Eye (tissue), 1 donor: ENCODE measurements at regions not wholly inside any gene's neighbourhood (a gene's known extent, or its start where the extent isn't known, plus 50 kb on each side); places are given as distances from the start of the nearest gene placed in this dataset.
A peak's percentile ranks its signal among the peaks of the same experiment; 100 is the strongest.
"Not testable (repeated sequence)": the region's sequence is repeated elsewhere in the genome, so short reads cannot be mapped to it uniquely, and the experiment has no call there.

ENCODE experiments used
- DNase-seq: peaks from one replicate; pipeline ENCODE4 v3.0.0-alpha.2; 2015

DNA sequence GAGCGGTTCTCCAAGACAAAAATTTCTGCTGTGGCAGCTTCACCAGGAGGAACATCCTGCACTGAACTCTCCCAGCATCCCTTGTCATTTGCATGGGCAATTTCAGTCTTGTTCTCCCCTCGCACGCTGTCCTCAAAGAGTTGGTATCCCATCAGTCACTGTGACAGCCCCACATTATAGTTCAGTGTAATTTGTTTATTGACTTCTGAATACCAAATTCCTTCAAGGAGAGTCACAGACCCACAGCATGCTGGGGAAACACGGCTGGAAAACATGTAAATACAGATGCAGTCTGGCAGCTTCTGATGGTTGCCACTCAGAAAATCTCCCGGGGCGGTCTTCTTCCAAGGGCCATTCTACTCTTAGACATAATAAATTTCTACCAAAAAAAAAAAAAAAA is 151.0 kb upstream of the NEBL start:
- DNase-seq = no peak

DNA sequence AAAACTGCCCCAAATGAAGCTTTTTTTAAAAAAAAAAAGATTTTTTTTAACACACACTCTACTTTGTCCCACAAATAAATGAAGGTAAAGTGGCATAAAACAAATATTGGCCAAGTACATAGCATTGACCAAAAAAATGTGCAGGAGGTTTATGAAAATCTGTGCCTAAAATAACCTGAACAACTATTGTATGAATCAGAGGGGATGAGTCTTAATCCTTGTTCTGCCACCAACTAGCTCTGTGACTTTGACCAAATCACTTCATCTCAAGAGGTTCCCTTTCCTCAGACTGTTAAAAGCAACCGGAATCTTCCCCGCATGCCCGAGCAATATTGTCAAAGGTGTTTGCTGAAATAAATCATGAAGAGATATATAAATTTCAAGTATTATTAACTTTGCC is 150.4 kb upstream of the NEBL start:
- no peak for DNase-seq

DNA sequence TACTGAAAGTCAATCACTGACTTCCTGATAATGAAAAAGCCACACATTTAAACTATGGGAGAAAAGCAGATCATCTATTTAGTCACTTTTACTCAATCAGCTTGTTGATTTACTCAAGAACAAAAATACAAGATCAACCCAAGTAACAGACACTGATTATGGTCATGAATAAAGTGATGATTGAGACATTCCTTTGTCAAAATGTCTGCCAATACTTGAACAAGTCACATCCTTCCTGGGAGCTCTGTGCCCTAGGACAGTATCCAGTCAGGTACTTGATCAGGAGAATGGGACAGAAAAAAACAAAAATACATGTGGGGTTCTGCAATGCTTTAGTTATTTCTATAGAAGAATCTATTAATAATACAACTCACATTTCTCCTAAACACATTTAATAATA is 150.0 kb upstream of the NEBL start:
- DNase-seq = no peak

DNA sequence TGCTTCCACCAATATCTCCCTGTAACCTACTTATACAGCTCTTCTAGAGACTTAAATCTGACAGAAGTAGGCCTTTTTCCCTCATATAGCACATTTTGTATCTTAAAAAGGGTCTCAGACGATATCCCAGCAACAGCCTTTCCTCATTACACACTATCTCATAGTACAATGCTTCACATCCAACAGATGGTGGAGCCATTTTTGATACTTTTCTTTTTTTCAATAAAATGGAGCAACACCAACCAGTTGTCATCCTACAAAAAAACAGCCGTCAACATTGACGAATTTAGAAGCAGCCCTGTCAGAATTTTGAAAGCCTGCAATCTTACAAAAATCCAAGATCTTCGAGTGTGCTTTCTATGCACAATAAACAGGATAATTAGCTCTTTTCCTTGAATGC is 145.9 kb upstream of the NEBL start:
- no peak for DNase-seq

DNA sequence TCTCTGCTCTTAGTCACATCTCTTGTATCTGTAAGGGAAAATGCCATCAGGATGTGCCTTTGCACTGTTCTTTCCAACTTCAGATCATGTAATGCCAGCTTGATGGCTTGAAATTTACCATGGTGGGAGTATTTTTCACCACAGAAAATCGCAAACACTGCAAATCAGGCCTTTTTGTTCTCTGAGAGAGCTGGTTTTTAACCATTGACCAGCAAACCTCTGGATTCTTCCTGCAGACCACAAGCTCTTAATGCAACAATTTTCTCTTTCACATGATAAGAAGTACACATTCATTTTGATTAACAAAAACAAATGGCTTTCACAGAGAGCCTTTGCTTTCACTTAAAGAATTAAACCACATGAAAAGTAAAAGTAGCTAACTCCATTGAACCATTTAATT is 145.4 kb upstream of the NEBL start:
- no peak for DNase-seq

DNA sequence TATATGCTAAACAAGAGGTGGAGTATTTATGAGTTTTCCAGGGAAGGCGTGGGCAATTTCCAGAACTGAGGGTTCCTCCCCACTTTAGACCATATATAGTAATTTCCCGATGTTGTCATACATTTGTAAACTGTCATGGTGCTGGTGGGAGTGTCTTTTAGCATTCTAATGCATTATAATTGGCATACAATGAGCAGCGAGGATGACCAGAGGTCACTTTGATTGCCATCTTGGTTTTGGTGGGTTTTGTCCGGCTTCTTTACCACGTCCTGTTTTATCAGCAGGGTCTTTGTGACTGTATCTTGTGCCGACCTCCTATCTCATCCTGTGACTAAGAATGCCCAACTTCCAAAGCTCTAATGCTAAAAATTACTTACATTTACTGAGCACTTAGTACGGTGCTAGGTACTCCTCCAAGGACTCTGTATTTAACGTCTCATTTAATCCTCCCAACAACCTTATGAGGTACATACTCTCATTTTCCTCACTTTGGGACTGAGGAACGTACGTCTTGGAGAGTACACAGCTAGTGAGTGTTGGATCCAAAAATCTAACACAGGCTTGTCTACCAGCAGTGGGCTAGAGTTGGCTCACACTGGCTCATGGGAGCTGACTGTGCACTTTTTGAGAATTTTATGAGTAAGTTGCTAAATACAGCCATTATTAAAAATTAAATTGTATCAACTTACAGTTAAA is 144.8 kb upstream of the NEBL start:
- DNase-seq = no peak

DNA sequence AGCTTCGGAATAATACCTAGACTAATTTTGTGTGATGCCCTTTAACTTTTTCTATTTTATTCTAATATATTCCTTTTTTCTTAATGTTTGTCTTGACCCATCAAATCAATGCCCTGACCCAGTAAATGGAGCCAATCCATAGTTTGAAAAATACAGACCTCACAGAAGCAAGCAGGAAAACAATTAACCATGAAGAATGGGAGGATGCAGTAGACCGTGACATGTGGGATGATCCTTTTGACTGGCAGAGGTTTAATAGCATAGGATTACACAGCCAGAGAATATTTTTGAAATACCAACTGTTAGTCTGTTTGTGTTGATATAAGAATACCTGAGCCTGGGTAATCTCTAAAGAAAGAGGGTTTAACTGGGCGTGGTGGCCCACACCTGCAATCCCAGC is 142.6 kb upstream of the NEBL start:
- DNase-seq = peak; percentile 57

DNA sequence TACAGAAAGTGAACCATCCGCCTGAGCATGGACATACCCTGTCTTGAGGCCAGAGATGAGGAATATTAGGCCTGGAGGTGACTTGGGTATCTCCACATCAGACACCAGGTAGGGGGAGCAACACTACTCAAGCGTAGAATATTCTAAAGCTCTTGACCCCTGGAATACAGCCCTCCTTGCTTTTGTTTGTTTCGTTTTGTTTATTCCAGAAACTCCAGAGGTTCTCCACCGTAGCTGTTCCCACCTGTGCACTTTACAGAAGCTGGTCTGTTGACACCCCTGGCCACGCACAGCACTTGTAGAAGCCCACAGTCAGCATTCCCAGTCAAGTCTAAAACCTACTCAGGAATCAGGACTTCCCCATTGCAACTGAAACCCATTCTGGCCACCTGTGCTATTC is 139.6 kb upstream of the NEBL start:
- no peak for DNase-seq

DNA sequence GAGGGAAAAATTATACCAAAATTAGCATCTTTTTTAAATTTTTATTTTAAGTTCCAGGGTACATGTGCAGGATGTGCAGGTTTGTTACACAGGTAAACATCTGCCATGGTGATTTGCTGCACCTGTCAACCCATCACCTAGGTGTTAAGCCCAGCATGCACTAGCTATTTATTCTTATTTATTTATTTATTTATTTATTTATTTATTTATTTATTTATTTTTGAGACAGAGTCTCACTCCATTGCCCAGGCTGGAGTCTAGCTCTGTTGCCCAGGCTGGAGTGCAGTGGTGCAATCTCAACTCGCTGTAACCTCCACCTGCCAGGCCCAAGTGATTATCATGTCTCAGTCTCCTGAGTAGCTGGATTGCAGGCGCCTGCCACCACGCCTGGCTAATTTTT is 137.7 kb upstream of the NEBL start:
- DNase-seq = not testable (repeated sequence)

DNA sequence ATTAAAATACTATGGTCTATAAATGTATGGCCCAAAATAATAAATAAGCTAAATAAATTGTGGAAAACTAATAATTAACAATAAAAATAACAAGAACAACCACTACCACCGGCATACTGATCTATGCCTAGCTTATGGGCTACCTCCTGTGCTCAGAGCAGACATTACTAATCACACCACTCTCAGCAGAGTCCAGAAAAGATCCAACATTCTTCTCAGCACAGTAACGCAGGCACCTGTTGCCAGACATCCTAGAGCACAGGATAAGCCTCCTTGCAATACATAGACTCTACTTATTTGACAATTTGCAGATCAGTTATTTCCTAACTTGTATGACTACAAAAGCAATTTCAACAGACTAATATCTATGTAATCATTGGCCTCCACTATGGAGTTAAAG is 137.1 kb upstream of the NEBL start:
- no peak for DNase-seq

DNA sequence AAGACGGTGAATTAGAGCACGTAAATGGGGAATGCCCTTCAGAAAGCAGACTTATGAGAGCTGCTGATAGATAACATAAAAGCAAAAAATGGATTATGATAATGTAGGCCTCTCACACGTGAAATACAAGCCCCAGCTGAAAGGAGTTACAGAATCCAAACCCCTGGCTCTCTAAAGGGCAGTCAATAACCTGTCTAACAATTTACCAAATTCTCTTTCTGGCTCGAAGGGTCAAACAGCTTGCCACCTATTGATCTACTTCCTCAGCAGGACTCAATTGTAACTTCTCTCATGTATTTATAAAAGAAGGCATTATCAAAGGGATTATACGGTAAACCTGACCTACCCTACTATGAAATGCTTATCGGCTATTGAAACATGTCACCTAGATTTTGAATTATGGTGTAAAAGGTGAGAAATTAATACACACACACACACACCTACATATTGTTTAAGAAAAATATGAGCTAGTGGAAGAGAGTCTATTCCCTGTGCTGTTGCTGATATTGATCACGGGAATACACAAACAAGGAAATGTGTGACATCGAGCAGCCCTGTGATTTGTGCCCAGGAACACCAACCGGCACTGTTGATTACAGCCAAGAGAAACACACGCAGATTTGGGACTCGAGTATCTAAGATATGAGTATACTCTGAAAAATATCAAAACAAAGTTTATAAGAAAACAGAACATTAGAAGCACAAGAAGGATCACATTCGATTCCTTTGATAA is 135.6 kb upstream of the NEBL start:
- DNase-seq = no peak

DNA sequence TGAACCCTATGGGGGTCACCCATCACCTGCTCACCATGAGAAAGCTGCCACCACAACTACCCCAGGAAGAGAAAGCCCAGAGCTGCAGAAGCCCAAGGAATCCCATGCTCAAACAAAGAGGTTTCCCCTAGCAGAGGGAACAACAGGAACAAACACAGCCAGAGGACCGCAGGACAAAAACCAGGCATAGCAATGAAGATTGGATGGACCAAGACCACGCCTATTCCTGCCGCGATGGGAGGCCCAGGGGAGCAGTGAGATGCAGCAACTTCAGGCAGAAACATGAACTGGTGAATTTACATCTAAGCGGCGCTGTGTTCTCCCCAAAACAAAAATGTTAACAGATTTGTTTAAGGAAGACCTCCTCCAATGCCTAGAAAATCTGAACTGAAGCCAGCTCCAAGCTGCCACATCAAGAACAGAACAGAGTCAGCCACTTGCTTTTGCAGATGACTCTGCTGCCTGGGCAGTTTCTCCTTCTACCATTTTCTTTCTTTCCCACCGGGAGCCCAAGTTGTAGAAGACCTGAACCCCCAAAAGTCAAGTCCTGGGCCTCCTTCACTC is 134.2 kb upstream of the NEBL start:
- no peak for DNase-seq

DNA sequence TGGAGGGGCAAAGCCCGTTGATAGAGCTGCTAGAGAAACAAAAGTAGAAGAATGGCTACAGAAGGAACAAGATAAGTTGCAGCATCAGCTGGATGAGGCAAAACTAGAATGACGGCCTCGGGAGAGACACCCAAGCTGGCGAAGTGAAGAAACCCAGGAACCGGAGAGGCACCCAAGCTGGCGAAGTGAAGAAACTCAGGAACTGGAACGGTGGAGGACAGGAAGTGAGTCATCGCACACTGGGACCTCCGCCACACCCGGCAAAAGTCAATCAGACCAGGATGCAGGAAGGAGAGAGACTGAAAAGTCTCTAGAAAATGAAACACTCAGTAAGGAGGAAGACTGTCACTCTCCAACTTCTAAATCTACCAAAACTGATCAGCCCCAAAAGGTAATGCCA is 133.0 kb upstream of the NEBL start:
- DNase-seq = no peak

DNA sequence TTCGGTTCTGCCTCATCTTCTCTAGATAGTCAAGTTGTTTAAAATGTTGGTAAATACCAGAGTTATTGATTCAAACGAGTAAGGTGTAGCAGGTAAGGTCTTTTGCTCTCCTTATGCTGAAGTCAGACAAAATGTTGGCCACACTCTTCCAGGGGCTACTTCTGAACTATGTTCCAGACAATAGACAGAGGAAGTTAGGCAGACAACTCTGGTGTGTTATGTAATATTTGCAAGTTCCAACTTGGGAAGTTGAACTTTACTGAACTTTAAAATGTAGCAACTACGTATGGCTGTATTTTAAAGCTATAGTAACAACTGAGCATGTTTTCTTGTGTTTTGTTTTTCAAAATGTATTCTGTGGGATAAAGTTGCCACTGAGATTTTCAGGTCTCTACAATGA is 125.7 kb upstream of the NEBL start:
- no peak for DNase-seq

DNA sequence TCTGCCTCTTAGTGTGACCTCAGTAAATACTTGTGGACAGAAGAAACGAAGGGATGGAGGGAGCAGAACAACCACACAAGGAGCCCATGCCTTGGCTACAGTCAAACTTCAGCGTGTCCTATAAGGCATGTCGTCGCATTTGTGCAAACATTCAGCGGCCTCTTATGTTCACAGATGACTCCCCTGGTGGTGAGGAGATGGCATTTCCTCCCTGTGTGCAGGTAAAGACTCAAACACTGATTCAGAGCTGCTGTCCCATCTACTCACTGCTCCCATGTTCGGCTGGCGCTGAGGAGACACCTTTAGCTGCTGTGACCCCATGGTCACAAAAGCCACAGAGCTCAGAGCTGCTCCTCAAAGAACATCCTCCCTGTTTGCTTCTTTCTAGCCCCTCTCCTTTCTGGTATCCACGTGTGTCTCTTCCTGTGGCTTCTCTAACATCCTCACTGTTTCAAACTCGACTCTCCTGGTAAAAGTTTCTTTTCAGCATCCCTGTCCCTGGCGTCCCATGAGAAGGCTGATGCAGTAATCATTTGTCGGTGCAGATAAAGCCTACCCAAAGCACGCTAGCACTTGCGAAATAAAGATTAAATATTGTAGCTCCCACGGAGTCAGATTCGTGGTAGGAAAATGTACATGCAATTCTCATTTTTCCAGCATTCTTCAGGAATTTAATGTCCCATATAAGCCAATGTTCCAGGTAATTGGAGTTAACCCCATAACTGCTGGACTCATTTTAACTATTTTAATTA is 124.9 kb upstream of the NEBL start:
- DNase-seq = no peak

DNA sequence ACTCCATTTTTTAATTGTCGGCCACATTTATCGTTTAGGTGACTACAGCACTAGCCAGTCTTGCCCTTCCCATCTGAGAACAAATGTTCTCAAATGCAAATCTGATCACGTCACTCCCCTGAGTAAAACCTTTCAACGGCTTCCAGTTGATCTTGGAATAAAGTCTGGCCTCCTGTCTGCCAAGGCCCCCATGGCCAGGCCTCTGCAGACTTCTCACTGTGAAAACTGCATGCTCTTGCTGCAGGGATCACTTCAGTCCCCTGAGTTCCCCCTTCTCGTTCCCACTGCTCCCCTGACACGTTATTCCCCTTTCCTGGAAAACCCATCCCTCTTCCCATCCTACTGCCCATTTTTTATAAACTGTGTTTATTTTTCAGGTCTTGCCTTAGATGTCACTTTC is 124.1 kb upstream of the NEBL start:
- DNase-seq = no peak

DNA sequence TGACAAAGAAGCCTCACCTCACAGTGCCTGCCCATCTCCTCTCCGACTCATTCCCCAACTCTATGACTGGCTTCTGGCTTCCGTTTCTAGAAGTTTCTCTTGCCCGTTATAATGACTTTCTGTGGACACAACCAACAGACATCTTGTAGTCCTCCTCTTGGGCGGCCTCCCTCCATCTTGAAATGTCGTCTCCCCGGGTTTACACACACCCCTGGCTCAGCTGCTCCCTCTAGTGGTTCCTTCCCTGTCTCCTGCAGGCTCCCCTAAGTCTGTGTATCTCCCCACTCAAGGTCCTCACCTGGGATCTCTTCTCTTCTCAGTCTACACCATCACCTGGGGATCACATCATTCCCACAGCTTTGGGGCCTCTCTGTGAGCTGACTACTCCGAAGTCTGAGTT is 123.4 kb upstream of the NEBL start:
- no peak for DNase-seq

DNA sequence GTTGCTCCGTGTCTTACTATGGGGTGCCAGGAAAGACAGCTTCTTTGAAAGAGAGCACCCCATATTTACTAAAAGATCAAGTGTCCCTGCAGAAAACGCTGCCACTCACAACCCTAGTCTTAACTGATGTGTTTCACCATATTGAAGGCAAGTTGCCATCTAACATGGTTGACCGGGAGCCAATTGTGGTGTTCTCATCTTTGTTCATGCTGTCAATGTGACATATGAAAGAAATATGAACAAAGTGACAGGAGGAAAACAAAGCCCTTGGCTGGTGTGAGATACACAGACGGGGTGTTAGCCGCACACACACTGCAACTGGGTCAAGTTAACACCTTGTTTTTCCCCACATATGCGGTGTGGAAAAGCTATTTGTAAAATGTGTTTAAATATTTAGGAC is 122.3 kb upstream of the NEBL start:
- no peak for DNase-seq

DNA sequence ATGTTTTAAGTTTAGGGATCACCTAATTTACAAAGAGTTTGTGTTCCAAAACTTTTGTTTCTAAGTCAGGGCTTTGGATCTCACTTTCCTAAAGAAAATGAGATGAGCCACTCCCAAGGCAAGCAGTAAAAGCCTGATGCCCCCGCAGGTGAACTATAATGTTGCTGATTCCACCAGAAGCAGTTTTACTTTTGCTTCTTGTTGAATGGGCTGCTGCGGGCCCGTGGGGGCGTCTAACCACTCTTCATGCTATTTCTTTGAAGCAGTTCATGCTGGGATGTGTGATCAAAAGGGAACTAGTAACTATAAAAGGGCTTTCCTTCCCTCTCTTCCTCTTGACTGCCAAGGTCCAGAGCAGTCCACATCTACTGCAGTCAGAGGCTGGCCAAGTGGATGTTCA is 118.7 kb upstream of the NEBL start:
- no peak for DNase-seq

DNA sequence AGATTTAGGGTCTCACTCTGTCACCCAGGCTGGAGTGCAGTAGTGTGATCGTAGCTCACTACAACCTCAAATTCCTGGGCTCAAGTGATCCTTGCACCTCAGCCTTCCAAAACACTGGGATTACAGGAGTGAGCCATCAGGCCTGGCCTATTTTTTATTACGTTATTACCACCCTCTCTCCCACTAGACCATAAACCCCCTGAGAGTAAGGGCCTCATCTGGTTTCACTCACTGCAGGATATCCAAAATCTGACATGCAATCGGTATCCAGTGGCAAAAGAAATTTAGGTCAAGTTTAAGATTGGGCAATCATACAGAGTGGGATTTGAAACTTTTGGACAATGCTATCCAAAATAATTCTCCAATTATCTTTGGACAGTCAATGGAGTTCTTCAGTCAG is 117.0 kb upstream of the NEBL start:
- DNase-seq = no peak

DNA sequence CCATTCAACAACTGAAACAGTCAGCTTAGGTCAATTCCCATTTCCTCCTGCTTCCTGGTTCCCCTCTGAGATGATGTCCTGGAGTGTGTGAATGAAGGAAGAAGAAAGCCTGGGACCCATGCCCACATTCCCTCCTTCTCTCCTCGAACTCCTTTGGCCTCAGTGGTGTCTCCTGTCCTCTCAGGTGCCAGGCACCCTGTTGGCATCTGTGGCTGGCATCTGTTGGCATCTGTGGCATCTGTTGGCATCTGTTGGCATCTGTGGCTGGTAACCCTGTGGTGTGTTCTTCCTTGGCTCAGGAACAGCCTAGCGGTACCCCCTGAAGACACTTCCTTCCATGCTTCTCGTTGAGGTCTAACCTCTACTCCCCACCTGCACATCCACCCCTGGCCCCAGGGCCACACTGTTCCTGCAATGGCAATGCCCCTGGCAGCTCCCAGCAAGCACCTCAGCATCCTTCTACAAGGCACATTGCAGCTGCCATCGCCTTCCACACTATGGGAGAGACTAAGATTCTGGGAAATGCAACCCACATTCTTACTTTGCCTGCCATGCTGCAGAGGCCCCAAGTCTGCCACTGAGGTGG is 114.4 kb upstream of the NEBL start:
- no peak for DNase-seq

DNA sequence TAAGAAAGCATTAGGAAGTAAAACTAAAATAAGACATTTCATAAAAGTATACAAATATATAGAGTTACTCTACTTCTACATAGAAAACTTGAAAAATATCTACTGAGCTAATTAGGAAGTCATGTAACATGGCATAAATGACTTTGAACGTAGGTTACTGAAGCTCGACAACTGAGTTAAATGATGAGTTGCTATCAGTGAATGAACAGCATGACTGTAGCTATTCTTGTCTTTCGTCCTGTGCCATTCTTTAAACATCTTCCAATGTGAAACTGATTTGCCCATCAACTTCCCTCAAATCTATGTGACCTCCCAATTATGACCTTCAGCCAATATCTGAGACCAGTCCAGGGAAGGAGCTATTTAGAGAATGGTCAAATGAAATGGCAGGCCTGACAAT is 113.5 kb upstream of the NEBL start:
- DNase-seq = no peak

DNA sequence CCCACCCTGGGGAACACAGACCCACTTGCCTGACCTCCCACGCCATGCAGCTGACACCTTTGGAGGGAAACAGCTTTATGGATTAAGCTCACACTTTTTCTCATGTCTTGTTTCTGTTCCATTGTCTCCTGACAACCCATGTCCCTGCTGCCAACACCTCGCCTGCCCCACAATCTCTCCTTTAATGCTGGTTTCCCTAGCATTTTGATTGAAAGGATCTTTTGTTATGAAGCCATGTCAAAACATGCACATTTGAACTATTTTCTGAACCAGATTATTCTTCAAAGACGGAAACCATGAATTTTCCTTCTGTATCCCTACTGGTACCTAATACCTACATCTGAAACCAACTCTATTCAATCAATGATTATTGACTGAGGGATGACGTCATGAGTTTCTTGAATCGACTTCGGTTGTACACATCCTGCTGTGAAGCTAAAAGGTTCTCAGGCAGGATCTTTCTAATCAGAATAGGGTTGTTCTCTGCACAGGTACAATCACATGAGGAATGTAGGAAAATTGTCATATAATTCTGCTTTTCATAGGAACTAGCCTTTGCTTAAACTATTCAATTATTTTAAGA is 106.2 kb upstream of the NEBL start:
- peak; percentile 32 for DNase-seq
